Activated B cell treated with CpG ODN at 0.5 μM for 24 hours (primary cell): ENCODE measurements at regions not wholly inside any gene's neighbourhood (a gene's known extent, or its start where the extent isn't known, plus 50 kb on each side); places are given as distances from the start of the nearest gene placed in this dataset.

ENCODE experiments used
- ATAC-seq: fragments of 200-7000 bp; cut with Tn5 transposase; one replicate; pipeline ENCODE4 v1.10.0; 2021; ENCODE audit warnings: low read depth, mild to moderate bottlenecking, moderate library complexity
- CTCF ChIA-PET: fragments of 350-600 bp; sonication (Branson Sonifier 250); formaldehyde crosslinking; loops from one replicate; lab custom pipeline; 2021; ENCODE audit warnings: antibody characterized with exemption; lab: Charles Lee
- POLR2A ChIA-PET: fragments of 350-600 bp; sonication (Branson Sonifier 250); formaldehyde crosslinking; loops from one replicate; lab custom pipeline; 2021; ENCODE audit warnings: antibody characterized with exemption; lab: Charles Lee
- DNase-seq: peaks from one replicate; pipeline ENCODE4 v3.0.0; 2022
- H3K27ac Mint-ChIP-seq: one replicate; pipeline ENCODE4 v1.8.0; 2020; ENCODE audit warnings: mixed read lengths
- H3K27me3 Mint-ChIP-seq: one replicate; pipeline ENCODE4 v1.8.0; 2021; ENCODE audit warnings: mixed read lengths
- H3K36me3 Mint-ChIP-seq: one replicate; pipeline ENCODE4 v1.8.0; 2021; ENCODE audit warnings: low read depth, mixed read lengths
- H3K4me1 Mint-ChIP-seq: one replicate; pipeline ENCODE4 v1.8.0; 2021; ENCODE audit warnings: mixed read lengths
- H3K4me3 Mint-ChIP-seq: one replicate; pipeline ENCODE4 v1.8.0; 2020; ENCODE audit warnings: mild to moderate bottlenecking, mixed read lengths
- H3K9me3 Mint-ChIP-seq: one replicate; pipeline ENCODE4 v1.8.0; 2020; ENCODE audit warnings: mixed read lengths
- intact Hi-C: fragments of 100-400 bp; cut with micrococcal nuclease; formaldehyde crosslinking; loops from one replicate; pipeline ENCODE4 v1.15.1; 2024
- TF ChIP-seq, protein P1 (sequence below): fragments of 200-600 bp; IDR thresholded peaks from one replicate; pipeline ENCODE4 v1.8.0; 2022; ENCODE audit warnings: antibody characterized with exemption, mild to moderate bottlenecking

DNA sequence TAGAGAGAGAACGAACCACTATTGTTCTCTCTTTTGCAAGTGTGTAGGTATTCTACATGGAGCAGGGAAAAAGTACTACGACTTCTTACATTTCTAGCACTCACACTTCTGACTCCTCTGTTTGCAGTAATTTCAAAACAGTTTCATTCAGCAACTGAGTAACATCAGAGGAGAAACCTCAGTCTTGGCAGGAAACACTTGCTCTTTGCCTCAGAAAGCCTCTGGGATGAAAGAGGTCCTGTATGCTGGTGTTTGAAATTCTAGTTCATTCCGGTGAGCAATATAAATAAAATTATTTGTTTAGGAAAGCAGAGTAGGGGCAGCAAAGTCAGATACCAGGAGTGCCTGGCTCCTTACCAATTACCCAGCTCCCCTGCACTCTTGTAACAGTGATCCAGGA lies 595.5 kb downstream of the TBC1D4 start:
- no peak overlapping the region for H3K27ac Mint-ChIP-seq
- POLR2A ChIA-PET: no interaction called here
- H3K27me3 Mint-ChIP-seq: no peaks in the 10 kb centered on the region
- DNase-seq (no peak), ATAC-seq (no peak)
- CTCF ChIA-PET: no interaction called here
- intact Hi-C loops: no loop called here
- no peaks in the 10 kb centered on the region for H3K36me3 Mint-ChIP-seq
- no peaks in the 10 kb centered on the region for H3K4me1 Mint-ChIP-seq
- no peaks in the 10 kb centered on the region for H3K9me3 Mint-ChIP-seq
- no peak overlapping the region for H3K4me3 Mint-ChIP-seq
- TF ChIP-seq, protein P1, sequence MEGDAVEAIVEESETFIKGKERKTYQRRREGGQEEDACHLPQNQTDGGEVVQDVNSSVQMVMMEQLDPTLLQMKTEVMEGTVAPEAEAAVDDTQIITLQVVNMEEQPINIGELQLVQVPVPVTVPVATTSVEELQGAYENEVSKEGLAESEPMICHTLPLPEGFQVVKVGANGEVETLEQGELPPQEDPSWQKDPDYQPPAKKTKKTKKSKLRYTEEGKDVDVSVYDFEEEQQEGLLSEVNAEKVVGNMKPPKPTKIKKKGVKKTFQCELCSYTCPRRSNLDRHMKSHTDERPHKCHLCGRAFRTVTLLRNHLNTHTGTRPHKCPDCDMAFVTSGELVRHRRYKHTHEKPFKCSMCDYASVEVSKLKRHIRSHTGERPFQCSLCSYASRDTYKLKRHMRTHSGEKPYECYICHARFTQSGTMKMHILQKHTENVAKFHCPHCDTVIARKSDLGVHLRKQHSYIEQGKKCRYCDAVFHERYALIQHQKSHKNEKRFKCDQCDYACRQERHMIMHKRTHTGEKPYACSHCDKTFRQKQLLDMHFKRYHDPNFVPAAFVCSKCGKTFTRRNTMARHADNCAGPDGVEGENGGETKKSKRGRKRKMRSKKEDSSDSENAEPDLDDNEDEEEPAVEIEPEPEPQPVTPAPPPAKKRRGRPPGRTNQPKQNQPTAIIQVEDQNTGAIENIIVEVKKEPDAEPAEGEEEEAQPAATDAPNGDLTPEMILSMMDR: no peak

DNA sequence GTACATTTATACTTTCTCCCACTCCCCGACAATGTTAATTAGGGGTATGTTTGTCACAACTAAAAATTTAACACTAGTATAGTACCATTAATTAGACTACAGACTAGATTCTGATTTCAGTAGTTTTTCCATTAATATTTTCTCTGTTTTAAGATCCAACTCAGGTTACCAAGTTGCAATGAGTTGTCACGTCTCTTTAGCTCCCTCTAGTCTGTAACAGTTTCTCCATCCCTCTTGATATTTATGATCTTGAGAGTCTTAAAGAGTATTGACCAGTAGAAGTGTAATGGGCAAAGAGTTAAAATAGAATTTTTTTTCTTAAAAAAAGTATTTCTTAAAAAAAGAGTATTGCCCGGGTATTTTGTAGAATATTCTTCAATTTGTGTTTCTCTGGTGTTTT lies 598.1 kb downstream of the TBC1D4 start:
- no peak for ATAC-seq
- H3K4me3 Mint-ChIP-seq: no peak overlapping the region
- DNase-seq: no peak
- H3K9me3 Mint-ChIP-seq: peaks cover 4% of the 10 kb centered on the region
- intact Hi-C loops: no loop called here
- H3K27ac Mint-ChIP-seq: no peak overlapping the region
- CTCF ChIA-PET: no interaction called here
- POLR2A ChIA-PET: no interaction called here
- TF ChIP-seq, protein P1: no peak
- H3K27me3 Mint-ChIP-seq: no peaks in the 10 kb centered on the region
- H3K4me1 Mint-ChIP-seq: no peaks in the 10 kb centered on the region
- no peaks in the 10 kb centered on the region for H3K36me3 Mint-ChIP-seq

DNA sequence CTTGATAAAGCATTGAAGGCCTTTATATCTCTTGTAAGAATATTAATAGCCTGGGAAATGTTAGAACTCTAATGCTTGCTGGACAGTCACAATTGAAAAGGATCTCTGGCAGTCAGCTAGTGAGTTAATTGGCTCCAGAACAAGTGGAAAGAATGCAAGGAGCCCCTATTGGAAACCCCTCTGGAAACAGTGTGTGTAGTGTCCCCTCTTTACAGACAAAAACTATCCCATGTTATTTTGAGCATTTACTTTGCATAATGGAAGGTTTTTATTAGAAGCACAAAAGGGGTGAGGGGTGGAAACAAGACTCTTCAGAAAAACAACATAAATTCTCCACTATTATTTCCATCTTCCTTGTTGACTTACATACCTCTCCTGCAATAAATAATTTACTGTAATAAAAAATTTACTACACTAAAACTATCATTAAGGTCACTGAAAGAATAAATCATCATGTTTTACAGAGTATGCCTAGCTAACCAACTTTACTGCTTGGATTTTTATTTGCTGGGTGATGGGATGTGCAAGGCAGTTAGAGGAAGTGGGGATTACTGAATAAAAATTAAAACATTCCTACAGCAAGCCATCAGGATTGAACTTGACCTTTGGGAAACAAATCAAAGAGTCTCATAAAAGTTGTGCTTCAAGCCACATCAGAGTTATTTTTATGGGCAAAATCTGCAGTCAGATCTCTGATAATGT lies 610.4 kb downstream of the TBC1D4 start:
- intact Hi-C loops: no loop called here

DNA sequence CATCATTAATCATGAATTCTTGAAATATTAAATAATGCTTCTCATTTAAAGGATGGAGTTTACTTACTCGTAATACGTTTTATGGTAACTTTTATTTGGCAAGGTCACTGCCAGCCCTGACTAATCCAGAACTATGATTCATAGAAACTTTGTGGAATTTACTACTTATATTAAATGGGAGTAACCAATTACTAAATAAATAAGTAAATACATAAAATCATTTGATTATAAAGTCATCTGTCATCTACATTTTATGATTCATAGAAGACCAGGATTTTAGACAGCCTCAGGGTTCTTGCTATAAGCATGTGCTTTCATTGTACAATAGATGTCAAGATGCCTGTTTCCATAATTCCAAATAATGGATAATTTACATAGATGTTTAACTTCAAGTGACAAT lies 611.1 kb downstream of the TBC1D4 start:
- POLR2A ChIA-PET: no interaction called here
- CTCF ChIA-PET: no interaction called here
- TF ChIP-seq, protein P1: no peak
- Mint-ChIP-seq H3K27ac (no peak overlapping the region), H3K9me3 (peaks cover 6% of the 10 kb centered on the region), H3K4me1 (no peaks in the 10 kb centered on the region), H3K27me3 (no peaks in the 10 kb centered on the region), H3K36me3 (no peaks in the 10 kb centered on the region), H3K4me3 (no peak overlapping the region)
- DNase-seq (no peak), ATAC-seq (no peak)
- intact Hi-C loops: no loop called here

More for the DNA sequence above, 610.4 kb downstream of the TBC1D4 start:
- DNase-seq: no peak
- no peaks in the 10 kb centered on the region for H3K4me1 Mint-ChIP-seq
- TF ChIP-seq, protein P1: no peak
- H3K9me3 Mint-ChIP-seq: peaks cover 8% of the 10 kb centered on the region
- ChIA-PET POLR2A (no interaction called here), CTCF (no interaction called here)
- ATAC-seq: no peak
- H3K27ac Mint-ChIP-seq: no peak overlapping the region
- no peaks in the 10 kb centered on the region for H3K36me3 Mint-ChIP-seq
- no peak overlapping the region for H3K4me3 Mint-ChIP-seq
- no peaks in the 10 kb centered on the region for H3K27me3 Mint-ChIP-seq

DNA sequence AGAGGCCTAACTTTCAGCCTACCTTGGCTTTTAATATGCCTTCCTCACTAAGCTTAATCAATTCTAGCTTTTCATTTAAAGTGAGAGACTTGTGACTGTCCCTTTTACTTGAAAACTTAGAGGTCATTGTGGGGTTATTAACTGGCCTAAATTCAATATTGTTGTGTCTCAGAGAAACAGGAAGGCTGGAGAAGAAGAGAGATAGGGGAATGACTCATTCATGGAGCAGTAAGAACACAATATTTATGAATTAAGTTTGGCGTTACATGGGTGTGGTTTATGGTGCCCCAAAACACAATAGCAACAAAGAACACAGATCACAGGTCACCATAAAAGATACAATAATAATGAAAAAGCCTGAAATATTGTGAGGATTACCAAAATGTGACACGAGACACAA lies 612.1 kb downstream of the TBC1D4 start:
- Mint-ChIP-seq H3K4me3 (no peak overlapping the region), H3K36me3 (no peaks in the 10 kb centered on the region), H3K9me3 (peaks cover 6% of the 10 kb centered on the region), H3K27me3 (no peaks in the 10 kb centered on the region), H3K4me1 (no peaks in the 10 kb centered on the region), H3K27ac (no peak overlapping the region)
- ATAC-seq (no peak), DNase-seq (no peak)
- ChIA-PET POLR2A (no interaction called here), CTCF (no interaction called here)
- TF ChIP-seq, protein P1: no peak
- intact Hi-C loops: no loop called here
